CD14-positive monocyte (primary cell): ENCODE measurements at regions not wholly inside any gene's neighbourhood (a gene's known extent, or its start where the extent isn't known, plus 50 kb on each side); places are given as distances from the start of the nearest gene placed in this dataset.
A peak's percentile ranks its signal among the peaks of the same experiment; 100 is the strongest.

ENCODE experiments used
- DNase-seq, 3 donors: peaks; one replicate each; pipeline ENCODE4 v3.0.0-alpha.2; 2011 to 2022
- H2AFZ ChIP-seq: 2 replicates; pipeline ENCODE4 v1.6.0; 2012; ENCODE audit warnings: mild to moderate bottlenecking, low read depth, low read length, inconsistent platforms; ENCODE audit not compliant: insufficient read depth, poor library complexity, severe bottlenecking
- H3K27ac ChIP-seq, 2 donors: 1 replicate in 1 of 2; 2 replicates in 1 of 2; pipeline ENCODE4 v1.5.1; 2012 to 2013; ENCODE audit warnings: low read length in 2 of 2, control low read depth in 1 of 2, inconsistent platforms in 1 of 2, low read depth in 1 of 2, mild to moderate bottlenecking in 1 of 2
- H3K27me3 ChIP-seq, 2 donors: one replicate each; pipeline versions ENCODE4 v1.6.0 to v1.6.1; 2011 to 2013; ENCODE audit warnings: low read length in 2 of 2; ENCODE audit not compliant: control insufficient read depth in 2 of 2, insufficient read depth in 2 of 2
- H3K36me3 ChIP-seq, 2 donors: replicated peaks in 1 of 2; 1 replicate in 1 of 2; 2 replicates in 1 of 2; pipeline versions ENCODE4 v1.5.1 to v1.6.1; 2012 to 2013; ENCODE audit warnings: low read length in 2 of 2, control low read depth in 1 of 2, inconsistent platforms in 1 of 2, mild to moderate bottlenecking in 1 of 2; ENCODE audit not compliant: insufficient read depth in 2 of 2, control insufficient read depth in 1 of 2
- H3K4me1 ChIP-seq, 2 donors: 1 replicate in 1 of 2; 2 replicates in 1 of 2; pipeline versions ENCODE4 v1.5.1 to v1.6.1; 2012 to 2013; ENCODE audit warnings: low read length in 2 of 2, control low read depth in 1 of 2, inconsistent platforms in 1 of 2, mild to moderate bottlenecking in 1 of 2, moderate library complexity in 1 of 2; ENCODE audit not compliant: insufficient read depth in 2 of 2, control insufficient read depth in 1 of 2
- H3K4me2 ChIP-seq: replicated peaks from 2 replicates; pipeline ENCODE3; 2012; ENCODE audit warnings: low read length, moderate library complexity, mild to moderate bottlenecking; ENCODE audit not compliant: poor library complexity, severe bottlenecking; ENCODE audit errors: extremely low read depth
- H3K4me3 ChIP-seq, 3 experiments: fragments of 200-600 bp in 1 of 3; sonication (generic) in 1 of 3; replicated peaks in 1 of 3; 1 replicate in 2 of 3; 2 replicates in 1 of 3; pipeline ENCODE4 v1.5.1; 2011 to 2013; ENCODE audit warnings: low read length in 3 of 3, mild to moderate bottlenecking in 3 of 3, control low read depth in 2 of 3, low read depth in 2 of 3, inconsistent platforms in 1 of 3, moderate library complexity in 1 of 3
- H3K79me2 ChIP-seq: 2 replicates; pipeline ENCODE4 v1.6.0; 2012; ENCODE audit warnings: mild to moderate bottlenecking, control low read depth, inconsistent platforms, low read length, moderate library complexity; ENCODE audit not compliant: insufficient read depth
- H3K9ac ChIP-seq: 2 replicates; pipeline ENCODE4 v1.6.0; 2017; ENCODE audit warnings: low read length, mild to moderate bottlenecking; ENCODE audit not compliant: insufficient read depth, poor library complexity, severe bottlenecking
- H3K9me3 ChIP-seq, 2 donors: replicated peaks in 1 of 2; 1 replicate in 1 of 2; 2 replicates in 1 of 2; pipeline versions ENCODE4 v1.5.1 to v1.6.1; 2012 to 2013; ENCODE audit warnings: low read length in 2 of 2, control low read depth in 1 of 2; ENCODE audit not compliant: control insufficient read depth in 1 of 2, insufficient read depth in 1 of 2
- H4K20me1 ChIP-seq: 2 replicates; pipeline ENCODE4 v1.6.0; 2012; ENCODE audit warnings: mild to moderate bottlenecking, low read length, control low read depth, moderate library complexity; ENCODE audit not compliant: insufficient read depth
- H3K27ac Mint-ChIP-seq, 7 donors: one replicate each; pipeline ENCODE4 v1.8.0; 2020; ENCODE audit warnings: mild to moderate bottlenecking in 7 of 7, mixed read lengths in 7 of 7, moderate library complexity in 6 of 7, inconsistent platforms in 2 of 7
- H3K27me3 Mint-ChIP-seq, 3 donors: one replicate each; pipeline ENCODE4 v1.8.0; 2021 to 2022; ENCODE audit warnings: low read depth in 3 of 3, mild to moderate bottlenecking in 3 of 3, mixed read lengths in 3 of 3, moderate library complexity in 3 of 3, inconsistent platforms in 1 of 3
- H3K36me3 Mint-ChIP-seq, 2 donors: one replicate each; pipeline ENCODE4 v1.8.0; 2020; ENCODE audit warnings: mixed read lengths in 2 of 2, inconsistent platforms in 1 of 2, mild to moderate bottlenecking in 1 of 2
- H3K4me1 Mint-ChIP-seq: one replicate; pipeline ENCODE4 v1.8.0; 2020; ENCODE audit warnings: mild to moderate bottlenecking, mixed read lengths
- H3K4me3 Mint-ChIP-seq, 2 donors: one replicate each; pipeline ENCODE4 v1.8.0; 2020; ENCODE audit warnings: mild to moderate bottlenecking in 2 of 2, mixed read lengths in 2 of 2, moderate library complexity in 1 of 2
- H3K9me3 Mint-ChIP-seq, 7 donors: one replicate each; pipeline ENCODE4 v1.8.0; 2020 to 2022; ENCODE audit warnings: mixed read lengths in 7 of 7, mild to moderate bottlenecking in 6 of 7, moderate library complexity in 6 of 7, inconsistent platforms in 2 of 7
- CTCF ChIP-seq: fragments of 200-600 bp; IDR thresholded peaks from one replicate; pipeline ENCODE4 v1.8.0; 2022; ENCODE audit warnings: antibody characterized with exemption, mild to moderate bottlenecking
- WGBS: methylation state at CpG from one replicate; pipeline ENCODE4 v1.1.5; 2013; ENCODE audit warnings: missing lambda C conversion rate; ENCODE audit not compliant: insufficient coverage; 5-methylcytosine and 5-hydroxymethylcytosine counted together
- intact Hi-C, 2 donors: fragments of 100-400 bp; cut with micrococcal nuclease; formaldehyde crosslinking; loops; one replicate each; pipeline versions ENCODE4 v1.15.0 to v1.15.1; 2023

- TF ChIP-seq CTCF, result no peak
- Histone ChIP-seq H3K4me2 (no peak overlapping the region), H2AFZ (no peak overlapping the region), H3K36me3 (peaks cover 32 to 51% of the 10 kb centered on the region in 2 donors), H3K9ac (no peak overlapping the region), H3K27me3 (no peaks in the 10 kb centered on the region), H3K4me1 (no peaks in the 10 kb centered on the region), H3K4me3 (no peak overlapping the region), H4K20me1 (no peaks in the 10 kb centered on the region), H3K79me2 (no peaks in the 10 kb centered on the region), H3K9me3 (no peaks in the 10 kb centered on the region), H3K27ac (no peak overlapping the region)
- intact Hi-C loops, result no loop called here
- H3K4me1 Mint-ChIP-seq, result no peaks in the 10 kb centered on the region
- DNase-seq, result no peak
- H3K4me3 Mint-ChIP-seq, result no peak overlapping the region
- peaks cover 35 to 43% of the 10 kb centered on the region in 2 donors for H3K36me3 Mint-ChIP-seq
- peak overlapping the region in 1 of 7 donors; percentile 11 for H3K27ac Mint-ChIP-seq
- H3K9me3 Mint-ChIP-seq, result no peaks in the 10 kb centered on the region
- H3K27me3 Mint-ChIP-seq, result peaks cover 0 to 2% (median 0%) of the 10 kb centered on the region in 3 donors
- 96% methylated on average over 2 of the region's 5 CpGs for WGBS
These were observed 104.7 kb downstream of the SEPTIN7 start for GRCh38 chr7:35905555-35905954.

DNA sequence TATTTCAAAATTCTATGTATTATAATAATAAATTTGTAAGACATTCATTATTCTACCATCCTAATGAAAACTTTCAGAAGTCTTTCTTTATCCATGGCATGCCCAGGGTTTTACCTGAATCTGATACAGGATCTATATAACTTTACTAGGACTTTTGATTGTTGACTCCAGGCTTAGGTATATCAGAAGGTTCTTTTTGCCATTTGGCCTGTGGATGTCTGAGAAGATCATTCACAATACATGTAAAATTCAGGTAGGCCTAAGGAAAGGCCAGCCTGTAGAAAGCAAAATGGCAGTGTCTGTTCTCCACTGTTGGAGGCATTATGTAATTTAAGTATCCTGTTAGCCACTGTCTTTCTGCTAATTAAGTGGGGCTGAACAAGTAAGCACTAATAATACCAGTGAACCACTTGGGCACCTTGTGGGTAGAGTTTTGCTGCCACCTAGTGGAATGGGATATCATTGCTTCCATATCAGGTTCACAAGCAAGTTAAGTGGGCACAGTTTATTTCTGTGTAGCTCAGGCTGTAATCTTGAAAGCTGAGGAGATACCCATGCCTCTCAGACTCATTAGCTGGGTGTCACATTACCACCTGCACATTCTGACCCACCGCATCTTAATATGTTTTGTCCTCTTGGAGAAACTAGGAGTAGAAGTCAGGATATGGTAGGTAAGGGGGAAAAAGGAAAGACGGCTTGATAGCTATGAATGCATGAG, 105.5 kb downstream of the SEPTIN7 start:
- Mint-ChIP-seq H3K4me1 (no peaks in the 10 kb centered on the region), H3K27ac (peak overlapping the region in 1 of 7 donors; percentile 38), H3K4me3 (no peak overlapping the region), H3K36me3 (peaks cover 33 to 41% of the 10 kb centered on the region in 2 donors), H3K9me3 (no peaks in the 10 kb centered on the region), H3K27me3 (peaks cover 0 to 2% (median 0%) of the 10 kb centered on the region in 3 donors)
- Histone ChIP-seq H3K9me3 (no peaks in the 10 kb centered on the region), H3K4me2 (no peak overlapping the region), H3K4me3 (no peak overlapping the region), H3K36me3 (peaks cover 28 to 43% of the 10 kb centered on the region in 2 donors), H3K4me1 (no peaks in the 10 kb centered on the region), H3K9ac (no peak overlapping the region), H3K27me3 (no peaks in the 10 kb centered on the region), H3K79me2 (no peaks in the 10 kb centered on the region), H3K27ac (no peak overlapping the region), H2AFZ (no peak overlapping the region), H4K20me1 (no peaks in the 10 kb centered on the region)
- intact Hi-C loops, result loop anchor here (2.0 kb wide), 2 partner anchors 196 to 198 kb away; no protein-coding TSS in a partner anchor
- TF ChIP-seq CTCF, result peak; percentile 86
- WGBS, result no CpG with 5 or more reads among the region's 2 CpGs
- peak; percentile 54 to 72 (median 70) for DNase-seq
